ENCODE measurements at regions not wholly inside any gene's neighbourhood (a gene's known extent, or its start where the extent isn't known, plus 50 kb on each side); places are given as distances from the start of the nearest gene placed in this dataset.

- H3K27ac ChIP-seq = no peak overlapping the region
- peaks cover 6% of the 10 kb centered on the region for H3K27me3 ChIP-seq (ENCODE audit: insufficient read depth, low read depth, severe bottlenecking)
- DNase-seq = no peak
Observed at GRCh38 chrX:6291444-6291843, 62.8 kb upstream of the NLGN4X start.

DNA sequence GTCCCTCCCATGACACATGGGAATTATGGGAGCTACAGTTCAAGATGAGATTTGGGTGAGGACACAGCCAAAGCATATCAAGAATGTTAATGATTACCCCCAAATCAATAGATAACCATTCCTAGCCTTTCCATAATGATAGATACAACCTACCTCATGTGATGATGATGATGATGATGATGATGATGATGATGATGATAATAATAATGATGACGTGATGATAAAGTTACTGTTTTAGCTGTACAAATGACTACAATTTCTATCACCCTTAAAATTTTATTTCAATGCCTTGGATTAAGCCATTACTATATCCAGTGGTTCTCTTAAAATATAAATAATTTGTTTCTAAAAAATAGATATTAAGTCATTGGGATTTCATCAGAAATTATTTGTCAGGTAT is 55.2 kb upstream of the NLGN4X start:
- H3K36me3 ChIP-seq = no peaks in the 10 kb centered on the region
- no peak overlapping the region for H3K4me3 ChIP-seq (ENCODE audit: low read depth, low read length)
- TF ChIP-seq, protein P1, sequence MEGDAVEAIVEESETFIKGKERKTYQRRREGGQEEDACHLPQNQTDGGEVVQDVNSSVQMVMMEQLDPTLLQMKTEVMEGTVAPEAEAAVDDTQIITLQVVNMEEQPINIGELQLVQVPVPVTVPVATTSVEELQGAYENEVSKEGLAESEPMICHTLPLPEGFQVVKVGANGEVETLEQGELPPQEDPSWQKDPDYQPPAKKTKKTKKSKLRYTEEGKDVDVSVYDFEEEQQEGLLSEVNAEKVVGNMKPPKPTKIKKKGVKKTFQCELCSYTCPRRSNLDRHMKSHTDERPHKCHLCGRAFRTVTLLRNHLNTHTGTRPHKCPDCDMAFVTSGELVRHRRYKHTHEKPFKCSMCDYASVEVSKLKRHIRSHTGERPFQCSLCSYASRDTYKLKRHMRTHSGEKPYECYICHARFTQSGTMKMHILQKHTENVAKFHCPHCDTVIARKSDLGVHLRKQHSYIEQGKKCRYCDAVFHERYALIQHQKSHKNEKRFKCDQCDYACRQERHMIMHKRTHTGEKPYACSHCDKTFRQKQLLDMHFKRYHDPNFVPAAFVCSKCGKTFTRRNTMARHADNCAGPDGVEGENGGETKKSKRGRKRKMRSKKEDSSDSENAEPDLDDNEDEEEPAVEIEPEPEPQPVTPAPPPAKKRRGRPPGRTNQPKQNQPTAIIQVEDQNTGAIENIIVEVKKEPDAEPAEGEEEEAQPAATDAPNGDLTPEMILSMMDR (IDR thresholded peaks at IDR 0.05; ENCODE audit: low read depth, low read length) = no peak
- no peak for DNase-seq
- H3K27ac ChIP-seq = no peak overlapping the region
- no peaks in the 10 kb centered on the region for H3K9me3 ChIP-seq (ENCODE audit: severe bottlenecking)
- H3K27me3 ChIP-seq (ENCODE audit: insufficient read depth, low read depth, severe bottlenecking) = peaks cover 13% of the 10 kb centered on the region

More at GRCh38 chrX:6291444-6291843, 62.8 kb upstream of the NLGN4X start:
- Histone ChIP-seq H3K4me3 (ENCODE audit: low read depth, low read length) (no peak overlapping the region), H3K36me3 (no peaks in the 10 kb centered on the region), H3K9me3 (ENCODE audit: severe bottlenecking) (no peaks in the 10 kb centered on the region)
- TF ChIP-seq, protein P1 (IDR thresholded peaks at IDR 0.05; ENCODE audit: low read depth, low read length) = no peak

DNA sequence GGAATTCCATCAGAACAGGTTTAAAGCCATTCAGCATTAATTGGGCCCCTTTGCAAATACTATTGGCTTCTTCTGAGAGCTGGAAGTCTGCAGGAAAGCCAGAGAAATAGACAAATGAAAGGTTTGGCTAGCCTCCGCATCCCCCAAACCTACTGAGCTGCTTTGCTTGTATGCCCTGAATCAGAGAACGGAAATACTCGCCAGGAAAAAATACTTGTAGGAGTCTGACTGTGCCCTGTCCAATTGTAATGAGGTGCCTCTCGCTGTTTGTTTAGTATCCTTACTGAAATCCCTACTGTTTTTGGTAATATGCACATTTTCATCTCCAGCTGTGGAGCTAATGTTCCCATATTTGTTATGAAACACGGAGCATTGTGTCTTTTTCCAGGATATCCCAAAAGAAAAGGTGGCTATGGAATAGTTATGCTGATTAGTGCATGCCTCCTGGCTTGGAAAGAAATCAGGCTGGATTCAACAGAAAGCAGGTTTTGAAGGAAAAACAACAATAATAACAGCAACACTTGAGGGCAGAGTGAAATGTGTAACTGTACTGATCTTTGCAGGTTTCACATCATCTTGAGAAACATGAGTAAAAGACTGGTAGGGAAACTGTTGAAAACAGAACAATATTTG is 50.7 kb upstream of the NLGN4X start:
- DNase-seq = no peak
- Histone ChIP-seq H3K4me3 (ENCODE audit: low read depth, low read length) (no peak overlapping the region), H3K27ac (no peak overlapping the region)

More for the DNA sequence above, 50.7 kb upstream of the NLGN4X start:
- Histone ChIP-seq H3K27me3 (ENCODE audit: insufficient read depth, low read depth, severe bottlenecking) (peaks cover 21% of the 10 kb centered on the region), H3K36me3 (no peaks in the 10 kb centered on the region), H3K9me3 (ENCODE audit: severe bottlenecking) (no peaks in the 10 kb centered on the region)
- TF ChIP-seq, protein P1 (IDR thresholded peaks at IDR 0.05; ENCODE audit: low read depth, low read length) = no peak

Data from WERI-Rb-1 (cell line).